HUES6 (cell line): ENCODE measurements at regions not wholly inside any gene's neighbourhood (a gene's known extent, or its start where the extent isn't known, plus 50 kb on each side); places are given as distances from the start of the nearest gene placed in this dataset.

Source experiments
- H3K27ac ChIP-seq: 2 replicates; pipeline ENCODE4 v1.7.0; 2013; ENCODE audit warnings: low read depth, mild to moderate bottlenecking, low read length, inconsistent platforms
- H3K27me3 ChIP-seq: 2 replicates; pipeline ENCODE4 v1.6.1; 2013; ENCODE audit warnings: low read length; ENCODE audit not compliant: control insufficient read depth, insufficient read depth
- H3K36me3 ChIP-seq: 2 replicates; pipeline ENCODE4 v1.6.1; 2013; ENCODE audit warnings: low read length; ENCODE audit not compliant: control insufficient read depth, insufficient read depth
- H3K4me1 ChIP-seq: 2 replicates; pipeline ENCODE4 v1.6.1; 2013; ENCODE audit warnings: low read length; ENCODE audit not compliant: control insufficient read depth, insufficient read depth
- H3K4me3 ChIP-seq: 2 replicates; pipeline ENCODE4 v1.5.1; 2013; ENCODE audit warnings: low read depth, low read length
- H3K9ac ChIP-seq: one replicate; pipeline ENCODE4 v1.6.1; 2013; ENCODE audit warnings: mild to moderate bottlenecking, low read length
- H3K9me3 ChIP-seq: 2 replicates; pipeline ENCODE4 v1.6.1; 2013; ENCODE audit warnings: low read depth, low read length; ENCODE audit not compliant: control insufficient read depth, insufficient read depth

DNA sequence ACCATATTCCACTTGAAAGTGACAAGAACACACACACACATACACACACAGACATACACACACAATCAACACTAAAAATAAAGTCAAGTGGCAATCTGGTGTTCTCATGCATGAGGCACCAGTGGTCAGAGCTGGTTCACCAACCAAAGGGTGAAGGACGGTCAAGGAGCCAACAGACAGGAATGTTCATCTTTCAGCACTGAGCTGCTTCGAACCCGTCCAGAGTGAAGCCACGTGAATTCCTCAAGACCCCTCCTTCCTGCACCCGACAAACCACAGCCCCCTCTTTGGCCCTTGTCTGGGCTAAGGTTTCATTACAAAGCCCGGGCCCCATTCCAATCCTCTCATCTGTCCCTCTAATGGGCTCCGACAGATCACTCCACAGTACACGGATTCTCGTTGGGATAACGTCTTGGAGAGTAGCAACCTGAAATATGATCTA, 84.5 kb upstream of the SMIM23 start:
- H3K36me3 ChIP-seq, result no peaks in the 10 kb centered on the region
- H3K9ac ChIP-seq, result no peak overlapping the region
- H3K4me3 ChIP-seq, result no peak overlapping the region
- no peaks in the 10 kb centered on the region for H3K27me3 ChIP-seq
- H3K27ac ChIP-seq, result no peak overlapping the region
- H3K9me3 ChIP-seq, result no peaks in the 10 kb centered on the region
- H3K4me1 ChIP-seq, result peaks cover 9% of the 10 kb centered on the region

DNA sequence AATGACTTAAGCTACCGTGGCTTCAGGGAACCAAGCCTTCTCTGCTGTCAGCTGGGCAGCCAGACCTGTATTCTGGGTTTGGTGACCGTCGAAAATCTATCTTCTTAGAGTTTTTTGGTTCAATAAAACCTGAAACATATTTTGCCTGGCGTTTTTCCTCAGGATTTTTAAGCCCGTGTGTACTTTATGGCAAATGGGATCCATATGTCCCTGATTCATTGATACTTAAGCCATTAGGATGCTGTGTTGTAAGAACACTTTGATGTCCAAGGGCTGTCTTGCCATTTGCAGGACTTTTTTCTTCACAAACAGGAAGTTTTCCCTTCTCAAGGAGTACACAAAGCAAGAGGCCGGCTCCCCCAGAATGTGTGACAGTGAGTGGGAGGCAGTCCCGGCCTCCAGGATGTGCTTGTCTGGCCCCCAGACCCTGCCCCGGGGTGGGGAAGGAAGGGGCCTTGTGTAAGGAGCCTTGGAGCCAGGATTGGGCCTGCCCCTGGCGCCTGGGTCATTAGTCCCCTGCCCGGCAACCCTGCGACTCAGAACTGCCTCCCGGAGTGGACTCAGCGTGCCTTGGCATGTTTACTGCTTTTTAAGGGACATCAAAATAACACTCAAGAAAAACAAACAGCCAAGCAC, 83.4 kb upstream of the SMIM23 start:
- Histone ChIP-seq H3K27me3 (no peaks in the 10 kb centered on the region), H3K4me1 (peaks cover 9% of the 10 kb centered on the region), H3K9ac (no peak overlapping the region), H3K9me3 (no peaks in the 10 kb centered on the region), H3K27ac (no peak overlapping the region), H3K36me3 (no peaks in the 10 kb centered on the region), H3K4me3 (no peak overlapping the region)

DNA sequence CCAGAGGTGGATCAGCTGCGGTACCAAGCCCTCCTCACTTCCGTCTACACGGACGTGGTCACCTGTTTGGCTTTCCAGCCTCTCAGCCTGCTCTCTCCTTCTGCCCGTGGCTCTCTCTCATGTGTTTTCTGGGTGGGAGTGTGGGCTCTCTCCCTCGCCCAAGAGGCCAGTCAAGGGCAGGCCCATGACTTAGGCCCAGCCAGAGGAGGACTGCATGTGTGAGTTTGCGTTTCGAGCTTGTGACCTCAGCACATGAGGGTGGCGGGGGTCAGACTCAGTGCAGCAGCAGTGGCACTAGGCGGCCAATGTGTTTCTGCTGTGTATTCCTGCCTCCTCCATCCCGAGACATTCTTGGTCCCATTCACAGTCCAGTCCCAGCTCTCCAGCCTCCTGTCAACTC, 82.5 kb upstream of the SMIM23 start:
- Histone ChIP-seq H3K36me3 (no peaks in the 10 kb centered on the region), H3K27me3 (no peaks in the 10 kb centered on the region), H3K9me3 (no peaks in the 10 kb centered on the region), H3K27ac (no peak overlapping the region), H3K4me3 (no peak overlapping the region), H3K4me1 (peaks cover 6% of the 10 kb centered on the region), H3K9ac (no peak overlapping the region)

DNA sequence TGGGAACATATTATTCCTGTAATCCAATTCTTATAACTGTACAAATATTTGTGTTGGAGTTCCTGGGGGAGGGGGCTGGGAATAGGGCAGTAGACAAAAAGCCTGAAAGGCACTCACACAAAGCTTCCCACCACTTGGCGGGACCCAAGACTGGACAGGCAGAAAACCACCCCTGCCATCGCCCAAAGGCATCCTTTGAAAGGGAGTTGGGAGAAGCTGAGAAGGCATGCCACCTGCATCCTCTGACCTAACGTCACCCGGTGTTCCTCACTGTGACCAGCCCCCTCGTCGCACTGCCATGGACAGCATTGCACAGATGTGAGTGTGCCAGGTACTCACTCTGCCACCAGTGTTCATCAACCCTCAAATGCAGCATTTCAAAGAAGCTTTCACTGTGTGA, 80.6 kb upstream of the SMIM23 start:
- no peak overlapping the region for H3K9ac ChIP-seq
- H3K27me3 ChIP-seq, result no peaks in the 10 kb centered on the region
- no peak overlapping the region for H3K4me3 ChIP-seq
- H3K4me1 ChIP-seq, result no peaks in the 10 kb centered on the region
- H3K27ac ChIP-seq, result no peak overlapping the region
- no peaks in the 10 kb centered on the region for H3K36me3 ChIP-seq
- H3K9me3 ChIP-seq, result no peaks in the 10 kb centered on the region

DNA sequence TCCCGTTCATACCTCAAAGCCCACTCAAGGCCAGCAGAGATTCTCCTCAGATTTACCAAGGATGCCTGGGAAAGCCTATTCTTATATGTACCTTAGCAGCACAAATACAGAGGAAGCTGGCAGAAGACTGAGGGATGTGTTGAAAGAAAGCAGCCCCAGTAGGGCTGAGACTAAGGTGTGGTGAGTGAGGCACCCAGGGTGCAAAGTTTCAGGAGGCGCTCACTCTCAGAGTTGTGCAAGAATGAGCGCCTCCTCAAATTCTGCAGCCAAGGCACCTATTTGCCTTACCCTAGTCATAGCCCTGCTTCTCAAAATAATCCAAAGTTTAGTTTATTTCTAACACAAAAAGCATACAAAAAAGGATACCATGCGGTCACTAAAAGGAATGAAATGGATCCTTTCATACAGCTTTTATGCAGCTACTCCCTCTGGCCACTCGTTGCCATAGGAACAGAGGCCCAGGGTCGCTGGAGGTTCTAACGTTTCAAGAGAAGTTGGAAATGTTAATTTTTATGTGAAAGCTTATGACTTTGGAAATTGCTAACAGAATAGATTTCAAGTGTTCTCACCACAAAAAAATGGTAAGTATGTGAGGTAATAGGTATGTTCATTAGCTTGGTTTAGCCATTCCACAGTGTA, 79.7 kb upstream of the SMIM23 start:
- Histone ChIP-seq H3K9ac (no peak overlapping the region), H3K4me1 (no peaks in the 10 kb centered on the region), H3K4me3 (no peak overlapping the region), H3K27me3 (no peaks in the 10 kb centered on the region), H3K36me3 (no peaks in the 10 kb centered on the region), H3K9me3 (no peaks in the 10 kb centered on the region), H3K27ac (no peak overlapping the region)

- Histone ChIP-seq H3K4me1 (no peaks in the 10 kb centered on the region), H3K9ac (no peak overlapping the region), H3K4me3 (no peak overlapping the region), H3K36me3 (no peaks in the 10 kb centered on the region), H3K27me3 (no peaks in the 10 kb centered on the region), H3K9me3 (no peaks in the 10 kb centered on the region), H3K27ac (no peak overlapping the region)
Measured at GRCh38 chr5:171706736-171707441, 78.7 kb upstream of the SMIM23 start.

- no peak overlapping the region for H3K27ac ChIP-seq
- no peak overlapping the region for H3K4me3 ChIP-seq
- H3K27me3 ChIP-seq, result no peaks in the 10 kb centered on the region
- H3K9me3 ChIP-seq, result no peaks in the 10 kb centered on the region
- H3K9ac ChIP-seq, result no peak overlapping the region
- H3K36me3 ChIP-seq, result no peaks in the 10 kb centered on the region
- H3K4me1 ChIP-seq, result no peaks in the 10 kb centered on the region
Measured at GRCh38 chr5:171707442-171707792, 78.2 kb upstream of the SMIM23 start.

DNA sequence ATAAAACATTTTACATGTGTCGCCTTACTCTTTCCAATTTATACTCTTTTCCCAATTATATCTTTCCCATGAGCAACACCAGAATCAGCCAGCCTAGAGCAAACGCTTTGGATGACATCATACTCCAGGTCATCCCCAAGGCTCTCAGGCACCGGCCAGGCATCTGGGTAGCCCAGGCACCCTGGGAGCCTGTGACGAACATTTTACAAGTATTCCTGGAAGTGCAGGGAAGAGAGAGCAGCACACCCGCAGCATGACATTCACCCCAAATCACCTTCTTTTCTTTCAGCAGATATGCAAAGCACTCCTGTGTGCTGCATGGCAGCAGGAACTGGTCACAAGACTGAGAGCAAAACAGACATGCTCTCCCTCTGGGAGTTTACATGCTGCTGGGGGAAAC, 75.7 kb upstream of the SMIM23 start:
- Histone ChIP-seq H3K4me1 (no peaks in the 10 kb centered on the region), H3K9ac (no peak overlapping the region)

GRCh38 chr5:171710451-171711024, 75.1 kb upstream of the SMIM23 start:
- Histone ChIP-seq H3K9ac (no peak overlapping the region), H3K36me3 (no peaks in the 10 kb centered on the region), H3K4me3 (no peak overlapping the region), H3K27me3 (no peaks in the 10 kb centered on the region), H3K27ac (no peak overlapping the region), H3K4me1 (no peaks in the 10 kb centered on the region), H3K9me3 (peaks cover 8% of the 10 kb centered on the region)

More for the DNA sequence above, 75.7 kb upstream of the SMIM23 start:
- H3K27ac ChIP-seq, result no peak overlapping the region
- H3K9me3 ChIP-seq, result peaks cover 8% of the 10 kb centered on the region
- H3K27me3 ChIP-seq, result no peaks in the 10 kb centered on the region
- H3K36me3 ChIP-seq, result no peaks in the 10 kb centered on the region
- no peak overlapping the region for H3K4me3 ChIP-seq

- Histone ChIP-seq H3K9me3 (peaks cover 8% of the 10 kb centered on the region), H3K27ac (no peak overlapping the region), H3K9ac (no peak overlapping the region), H3K36me3 (no peaks in the 10 kb centered on the region), H3K4me3 (no peak overlapping the region), H3K4me1 (no peaks in the 10 kb centered on the region), H3K27me3 (no peaks in the 10 kb centered on the region)
Measured at GRCh38 chr5:171711571-171711970, 74.0 kb upstream of the SMIM23 start.

- Histone ChIP-seq H3K27ac (no peak overlapping the region), H3K4me1 (no peaks in the 10 kb centered on the region), H3K27me3 (no peaks in the 10 kb centered on the region), H3K36me3 (no peaks in the 10 kb centered on the region), H3K9me3 (peaks cover 8% of the 10 kb centered on the region), H3K4me3 (no peak overlapping the region), H3K9ac (no peak overlapping the region)
Measured at GRCh38 chr5:171712616-171713015, 73.0 kb upstream of the SMIM23 start.
